GM21786 (cell line): ENCODE measurements at regions not wholly inside any gene's neighbourhood (a gene's known extent, or its start where the extent isn't known, plus 50 kb on each side); places are given as distances from the start of the nearest gene placed in this dataset.

Source experiments
- ATAC-seq: cut with Tn5 transposase; IDR thresholded peaks from one replicate; pipeline ENCODE4 v1.9.1; 2021; ENCODE audit not compliant: unreplicated experiment

DNA sequence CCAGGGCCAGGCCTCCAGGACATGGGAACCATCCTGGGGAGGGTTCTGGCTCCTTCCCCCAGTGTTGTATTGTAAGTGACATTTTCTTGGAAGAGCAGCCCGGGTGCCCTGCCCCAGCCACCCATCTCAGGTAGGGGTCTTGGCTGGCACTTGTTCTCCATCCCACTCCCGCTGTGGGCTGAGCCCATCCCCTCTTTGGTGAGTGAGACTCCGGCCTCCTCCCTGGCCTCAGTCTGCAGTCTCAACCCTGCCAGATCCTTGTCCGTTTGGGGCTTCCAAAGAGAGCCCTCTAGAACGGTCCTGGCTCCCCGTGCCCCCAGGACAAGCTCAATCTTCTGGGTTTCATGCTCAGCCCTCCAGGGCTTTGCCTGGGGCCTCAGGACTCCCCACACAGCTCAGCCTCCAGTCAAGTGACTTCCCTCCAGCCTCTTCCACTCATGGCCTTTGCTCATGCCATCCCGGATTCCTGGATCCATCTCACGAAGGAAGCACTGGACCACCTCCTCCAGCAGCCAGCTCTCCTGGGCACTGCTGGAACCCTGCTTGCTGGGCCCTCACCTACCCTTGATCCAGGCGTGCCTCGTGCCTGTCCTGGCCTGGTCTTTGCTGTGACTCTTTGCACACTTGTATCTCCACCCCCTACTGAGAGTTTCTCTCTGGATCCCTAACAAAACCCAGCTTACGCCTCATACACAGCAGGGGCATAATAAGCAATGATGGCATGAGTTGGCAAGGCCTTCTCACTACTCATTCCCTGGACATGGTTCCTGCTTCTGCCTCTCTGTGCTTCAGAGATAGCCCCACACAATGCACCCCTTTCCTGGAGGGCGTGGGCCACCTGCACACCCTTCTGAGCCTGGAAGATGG, 297.4 kb upstream of the RTL1 start:
- ATAC-seq = no peak

DNA sequence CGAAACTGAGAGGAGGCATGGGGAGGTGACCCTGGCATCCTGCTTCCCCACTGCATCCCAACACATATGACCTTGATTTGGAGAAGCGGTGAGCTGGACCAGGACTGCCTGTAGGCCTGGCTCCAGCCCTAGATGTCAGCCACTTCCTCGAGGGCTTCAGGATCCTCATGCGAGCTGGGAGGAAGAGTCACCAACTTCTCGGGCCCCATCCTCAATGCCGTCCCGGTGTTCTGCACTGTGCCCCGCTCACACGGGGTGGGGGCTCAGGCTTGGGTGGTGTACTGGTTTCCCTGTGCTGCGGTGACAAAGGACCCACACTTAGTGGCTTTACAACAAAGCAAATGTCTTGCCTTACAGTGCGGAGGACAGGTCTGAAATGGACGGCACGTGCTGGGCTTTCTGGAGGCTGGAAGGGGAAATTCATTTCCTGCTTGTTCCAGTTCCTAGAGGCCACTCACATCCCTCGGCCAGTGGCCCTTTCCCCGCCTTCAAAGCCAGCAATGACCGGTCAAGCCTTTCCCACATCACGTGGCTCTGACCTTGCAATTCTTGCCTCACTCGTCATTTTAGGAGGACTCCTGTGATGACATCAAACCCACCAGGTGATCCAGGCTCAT, 298.1 kb upstream of the RTL1 start:
- no peak for ATAC-seq

DNA sequence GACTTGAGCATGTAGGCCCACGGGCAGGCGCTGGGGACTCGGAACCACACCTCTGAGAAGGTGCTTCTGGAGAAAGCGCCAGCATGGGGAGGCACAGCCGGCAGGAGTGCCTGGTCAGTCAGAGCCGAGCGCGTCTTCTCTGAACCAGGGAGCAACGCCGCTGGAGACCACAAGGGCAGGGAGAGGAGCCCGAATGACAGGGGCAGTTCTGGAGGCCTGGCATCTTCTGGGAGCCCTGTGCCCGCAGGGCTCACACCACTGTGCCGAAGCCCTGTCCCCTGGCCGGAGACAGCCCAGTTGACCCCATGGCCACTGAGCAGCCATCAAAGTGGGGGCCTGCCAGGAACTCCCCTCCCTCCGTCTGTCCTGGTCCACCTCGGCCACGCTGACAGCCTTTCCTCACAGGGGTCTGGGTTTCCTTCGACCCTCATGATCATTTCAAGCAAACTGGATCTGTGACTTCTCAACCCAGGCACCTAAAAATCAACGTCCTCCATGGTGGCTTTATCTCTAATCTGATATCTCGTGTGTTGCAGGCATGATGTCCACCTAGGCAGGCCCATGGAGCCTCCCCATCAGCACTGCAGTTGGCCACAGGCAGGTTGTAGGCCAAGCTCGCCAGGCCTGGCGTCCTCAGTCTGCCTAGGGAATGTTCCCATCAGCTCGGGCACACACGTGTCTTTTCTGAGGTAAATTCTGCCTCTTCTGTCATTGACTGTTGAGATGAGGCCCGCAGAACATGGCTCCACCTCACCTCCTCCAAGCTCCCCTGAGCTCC, 299.3 kb upstream of the RTL1 start:
- no peak for ATAC-seq

DNA sequence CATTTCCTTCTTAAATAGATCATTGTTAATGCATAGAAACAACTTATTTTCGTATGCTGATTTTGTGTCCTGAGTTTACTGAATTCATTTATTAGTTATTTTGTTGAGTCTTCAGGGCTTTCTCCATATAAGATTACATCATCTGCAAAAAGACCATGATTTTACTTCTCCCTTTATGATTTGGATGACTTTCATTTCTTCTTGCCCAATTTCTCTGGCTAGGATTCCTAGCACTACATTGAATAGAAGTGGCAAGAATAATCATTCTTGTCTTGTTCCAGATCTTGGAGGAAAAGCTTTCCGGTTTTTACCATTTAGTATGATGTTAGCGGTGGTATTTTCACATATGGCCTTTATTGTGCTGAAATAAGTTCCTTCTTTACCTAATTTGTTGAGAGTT, 303.0 kb upstream of the RTL1 start:
- no peak for ATAC-seq

DNA sequence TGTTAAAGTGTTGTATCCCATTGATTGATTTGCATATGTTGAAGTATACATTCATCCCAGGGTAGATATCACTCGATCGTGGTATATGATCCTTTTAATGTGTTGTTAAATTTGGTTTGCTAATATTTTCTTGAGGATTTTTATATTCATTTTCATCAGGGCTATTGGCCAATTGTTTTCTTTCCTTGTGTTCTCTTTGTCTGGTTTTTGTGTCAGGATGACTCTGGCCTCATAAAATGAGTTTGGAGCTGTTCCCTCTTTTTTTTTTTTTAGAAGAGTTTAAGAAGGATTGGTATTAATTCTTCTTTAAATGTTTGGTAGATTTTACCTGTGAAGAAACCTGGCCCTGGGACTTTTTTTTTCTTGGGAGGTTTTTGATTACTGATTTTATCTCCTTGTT, 303.5 kb upstream of the RTL1 start:
- ATAC-seq = no peak

DNA sequence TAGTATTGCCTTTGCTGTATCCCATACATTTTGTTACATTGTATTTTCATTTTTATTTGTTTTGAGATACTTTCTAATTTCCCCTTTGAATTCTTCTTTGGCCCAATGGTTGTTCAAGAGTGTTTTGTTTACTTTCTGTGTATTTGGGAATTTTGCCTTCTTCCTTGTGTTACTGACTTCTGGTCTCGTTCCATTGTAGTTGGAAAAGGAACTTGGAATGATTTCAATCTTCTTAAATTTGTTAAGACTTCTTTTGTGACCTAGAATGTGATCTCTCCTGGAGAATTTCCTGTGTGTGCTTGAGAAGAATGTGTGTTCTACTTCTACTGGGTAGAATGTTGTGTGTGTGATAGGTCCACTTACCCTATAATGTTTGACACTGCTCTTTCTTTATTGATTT, 304.4 kb upstream of the RTL1 start:
- no peak for ATAC-seq

DNA sequence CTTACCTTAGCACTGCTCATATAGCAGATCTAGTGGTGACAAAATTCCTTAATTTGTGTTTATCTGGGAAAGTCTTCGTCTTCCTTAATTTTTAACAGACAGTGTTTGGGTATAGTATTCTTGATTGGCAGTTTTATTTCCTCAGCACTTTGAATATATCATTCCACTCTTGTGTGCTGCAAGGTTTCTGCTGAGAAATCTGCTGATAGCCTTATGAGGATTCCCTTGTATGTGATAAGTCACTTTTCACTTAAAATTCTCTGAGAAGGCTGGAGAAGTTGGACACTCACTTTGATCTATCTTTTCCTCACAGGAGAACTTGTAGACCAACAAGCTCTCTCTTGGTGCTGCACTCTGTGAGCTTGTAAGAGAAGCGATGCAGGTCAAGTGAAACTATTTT, 306.1 kb upstream of the RTL1 start:
- ATAC-seq = no peak

GRCh38 chr14:101215266-101215665, 311.7 kb upstream of the RTL1 start:
- no peak for ATAC-seq

DNA sequence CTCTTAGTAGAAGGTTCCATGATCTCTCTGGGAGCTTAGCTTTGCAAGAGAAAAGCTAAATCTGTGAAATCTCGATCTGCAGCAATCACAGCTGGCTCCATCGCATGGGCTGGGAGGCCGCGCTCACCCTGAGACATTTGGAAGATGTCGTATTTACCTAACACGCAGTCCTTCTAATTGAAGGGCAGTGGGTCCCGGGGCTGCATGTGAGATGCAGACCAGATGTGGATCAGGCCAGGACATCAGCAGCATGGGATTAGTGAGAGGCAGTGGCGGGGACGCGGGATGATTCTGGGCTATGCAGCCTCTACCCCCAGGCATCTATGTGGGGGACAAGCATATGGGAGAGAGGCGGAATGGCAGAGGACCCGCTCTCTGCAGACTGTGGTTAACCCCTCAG, 312.4 kb upstream of the RTL1 start:
- no peak for ATAC-seq

GRCh38 chr14:101216366-101217079, 313.0 kb upstream of the RTL1 start:
- ATAC-seq = no peak

DNA sequence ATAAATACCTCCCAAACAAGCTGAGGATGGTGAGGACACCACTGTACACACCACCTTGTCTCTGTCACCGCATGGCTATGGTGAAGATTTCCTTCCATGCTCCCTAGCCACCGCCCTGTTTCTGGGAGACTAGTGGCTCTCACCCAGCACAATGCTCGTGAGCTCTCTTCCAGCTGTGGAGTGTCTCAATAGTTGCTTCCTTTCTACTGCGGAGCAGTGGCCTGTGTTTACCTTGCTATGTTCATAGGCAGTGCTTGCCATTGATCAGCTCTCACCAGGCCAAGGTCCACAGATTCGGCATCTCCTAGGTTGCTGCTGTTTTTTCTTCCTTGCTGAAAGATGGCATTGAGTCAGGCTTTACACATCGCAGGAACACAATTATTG, 313.6 kb upstream of the RTL1 start:
- ATAC-seq = no peak

DNA sequence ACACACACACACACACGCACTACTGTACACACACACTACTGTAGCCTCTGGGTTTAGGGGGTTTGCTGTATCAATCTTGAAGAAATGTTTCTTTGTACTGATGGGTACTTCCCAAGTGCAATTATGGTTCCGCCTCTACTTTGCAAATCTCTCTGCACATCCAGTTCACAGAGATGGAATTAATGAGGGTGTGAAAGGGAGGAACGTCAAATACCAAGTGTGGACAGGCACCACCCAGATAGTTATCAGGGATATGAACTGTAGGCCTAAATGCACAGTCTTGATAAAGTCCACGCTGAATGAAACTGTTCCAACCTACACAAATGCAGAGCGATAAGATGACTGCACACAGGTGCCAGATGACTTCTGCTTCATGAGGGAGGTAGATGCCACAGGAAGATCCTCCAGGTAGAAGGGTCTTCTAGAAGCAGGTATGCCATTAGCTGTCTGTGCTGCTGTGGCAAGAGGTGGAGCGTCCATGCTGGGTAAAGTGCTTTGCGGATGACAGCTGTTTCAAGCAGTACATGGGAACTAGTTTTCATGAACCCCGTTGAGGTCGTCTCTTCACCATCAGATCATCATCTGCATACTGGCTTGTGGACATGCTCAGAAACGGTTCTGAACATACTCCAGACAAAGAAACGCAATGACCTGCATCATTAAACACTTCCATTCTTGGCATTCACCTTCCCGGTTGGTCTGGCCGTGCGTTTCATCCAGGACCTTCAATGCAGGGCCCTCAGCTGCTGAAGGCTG, 314.3 kb upstream of the RTL1 start:
- ATAC-seq = no peak

- ATAC-seq = no peak
Observed at GRCh38 chr14:101219896-101220703, 316.6 kb upstream of the RTL1 start.

DNA sequence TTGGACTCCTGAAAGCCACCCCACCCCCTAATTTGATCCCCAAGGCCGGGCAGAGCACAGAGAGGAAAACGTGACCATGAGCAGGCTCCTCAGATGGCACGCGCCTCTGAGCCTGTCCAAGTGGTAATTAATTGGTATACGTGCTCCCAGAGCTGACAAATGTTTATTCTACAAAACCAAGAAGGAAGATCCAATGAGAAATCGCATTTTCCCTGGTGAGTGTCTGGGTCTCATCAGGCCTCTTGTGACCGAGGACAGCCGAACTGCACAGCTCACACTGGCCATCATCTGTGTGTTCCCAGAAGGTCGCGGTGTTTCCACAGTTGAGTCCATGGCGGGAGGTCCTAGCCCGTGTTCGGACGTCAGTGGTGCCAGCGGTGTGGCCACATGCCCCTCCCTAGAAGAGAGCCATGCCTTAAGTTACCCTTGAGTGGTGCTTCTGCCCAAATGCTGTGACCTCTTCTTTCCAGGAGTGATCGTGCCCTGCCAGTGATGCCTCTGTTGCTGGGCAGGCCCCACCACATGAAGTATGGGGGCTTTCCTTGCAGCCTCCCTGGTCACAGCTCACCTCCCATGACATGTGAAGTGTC, 317.5 kb upstream of the RTL1 start:
- no peak for ATAC-seq

DNA sequence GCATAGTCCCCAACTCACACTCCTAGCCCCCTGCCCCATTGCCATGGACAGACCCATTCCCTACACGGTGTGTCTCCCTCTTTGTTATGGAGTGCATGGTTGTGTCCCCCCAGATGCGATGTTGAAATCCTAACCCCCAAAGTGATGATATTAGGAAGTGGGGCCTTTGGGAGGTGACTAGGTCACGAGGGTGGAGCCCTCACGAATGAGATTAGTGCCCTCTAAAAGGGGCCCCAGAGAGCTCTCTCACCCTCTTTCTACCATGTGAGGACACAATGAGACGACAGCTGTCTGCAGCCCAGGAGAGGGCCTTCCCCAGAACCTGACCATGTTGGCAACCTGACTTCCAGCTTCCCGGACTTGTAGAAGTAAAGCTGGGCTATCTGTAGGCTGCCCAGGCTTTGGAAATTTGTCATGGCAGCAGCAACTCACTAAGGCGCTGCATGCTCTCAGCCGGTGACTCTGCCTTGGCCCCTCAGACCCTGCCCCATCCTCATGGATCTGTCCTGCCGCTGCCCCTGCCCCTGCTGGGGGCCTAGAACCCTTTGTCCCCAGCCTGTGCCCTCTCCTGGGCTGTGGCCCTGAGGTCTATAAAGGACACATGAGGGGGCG, 318.1 kb upstream of the RTL1 start:
- ATAC-seq = no peak

- no peak for ATAC-seq
Observed at GRCh38 chr14:101222362-101223070, 319.0 kb upstream of the RTL1 start.

DNA sequence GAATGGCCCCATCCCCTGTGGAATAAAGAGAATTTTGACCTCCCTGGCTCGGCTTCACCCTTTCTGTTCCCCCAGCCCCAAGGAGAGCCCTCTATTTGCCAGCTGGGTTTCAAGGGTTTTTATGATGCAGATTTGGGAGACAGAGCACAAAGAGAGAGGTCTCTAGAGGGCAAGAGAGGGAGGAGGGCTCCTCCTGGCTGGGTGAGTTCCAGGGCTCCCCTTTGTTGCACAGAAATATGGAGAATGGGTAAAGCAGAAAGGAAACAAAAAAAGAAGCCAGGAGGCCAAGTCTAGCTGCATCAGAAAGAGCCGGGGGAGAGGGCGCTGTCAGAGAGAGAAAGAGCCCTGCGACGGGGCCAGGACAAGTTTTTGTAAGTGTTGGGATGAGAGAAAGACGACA, 319.6 kb upstream of the RTL1 start:
- ATAC-seq = no peak

DNA sequence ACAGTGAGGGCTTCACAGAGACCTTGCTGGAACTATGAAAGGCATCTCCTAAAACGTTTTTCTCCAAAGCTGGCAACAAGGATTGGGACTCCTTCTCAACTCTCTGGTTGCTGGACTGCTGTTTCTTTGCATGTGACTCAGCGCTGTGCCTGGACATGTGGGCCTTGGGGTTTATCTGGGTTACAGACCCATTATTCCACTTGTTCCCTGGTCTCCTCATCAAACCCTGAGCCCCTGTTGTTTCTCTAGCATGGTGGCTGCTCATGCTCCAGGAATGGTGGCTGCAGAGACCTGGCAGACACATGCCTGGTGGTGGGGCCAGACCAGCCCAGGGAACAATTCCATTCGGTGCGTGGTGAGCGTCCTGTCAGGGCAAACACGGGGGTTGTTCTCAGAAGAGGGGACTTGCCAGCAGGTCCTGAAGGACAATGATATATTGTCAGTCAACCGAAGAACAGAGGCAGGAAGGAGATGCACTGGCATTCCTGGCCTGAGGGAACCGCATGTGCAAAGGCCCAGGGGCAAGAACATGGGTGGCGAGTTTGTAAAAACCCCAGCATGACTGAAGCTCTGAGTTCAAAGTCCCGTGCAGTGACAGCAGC, 320.1 kb upstream of the RTL1 start:
- no peak for ATAC-seq
